IPS-NIHi11 (cell line): ENCODE measurements at regions not wholly inside any gene's neighbourhood (a gene's known extent, or its start where the extent isn't known, plus 50 kb on each side); places are given as distances from the start of the nearest gene placed in this dataset.

Experiments used
- DNase-seq: peaks from one replicate; pipeline ENCODE4 v3.0.0; 2012; ENCODE audit warnings: mixed read lengths, low spot score

DNA sequence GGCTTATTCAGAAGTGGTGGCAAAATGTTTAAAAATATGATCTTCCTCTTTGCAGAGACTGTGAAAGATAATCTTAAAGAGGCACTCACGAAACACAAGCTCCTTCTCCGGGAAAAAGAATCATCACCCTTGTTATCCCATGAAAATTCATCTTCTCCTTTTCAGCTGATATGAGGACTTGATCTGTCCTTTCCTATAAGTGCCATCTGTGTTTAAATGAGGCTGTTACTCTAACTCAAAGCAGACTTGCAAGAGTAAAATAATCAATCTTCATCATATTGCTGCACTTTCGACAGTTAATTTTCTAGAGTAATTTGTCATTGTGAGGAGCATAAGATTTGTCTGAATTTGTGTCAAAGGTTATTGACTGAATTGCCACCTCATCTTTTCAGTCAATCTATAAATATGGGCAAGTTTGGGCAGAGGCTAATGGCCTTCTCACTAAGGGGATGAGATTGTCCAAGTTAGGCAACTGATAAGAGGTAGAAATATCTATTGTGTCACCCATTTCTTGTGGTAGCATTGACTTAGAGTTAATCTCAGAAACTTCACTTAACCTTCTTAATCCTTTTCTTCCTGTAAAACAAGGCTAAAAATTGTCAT is 452.9 kb downstream of the GRXCR1 start:
- DNase-seq: no peak

DNA sequence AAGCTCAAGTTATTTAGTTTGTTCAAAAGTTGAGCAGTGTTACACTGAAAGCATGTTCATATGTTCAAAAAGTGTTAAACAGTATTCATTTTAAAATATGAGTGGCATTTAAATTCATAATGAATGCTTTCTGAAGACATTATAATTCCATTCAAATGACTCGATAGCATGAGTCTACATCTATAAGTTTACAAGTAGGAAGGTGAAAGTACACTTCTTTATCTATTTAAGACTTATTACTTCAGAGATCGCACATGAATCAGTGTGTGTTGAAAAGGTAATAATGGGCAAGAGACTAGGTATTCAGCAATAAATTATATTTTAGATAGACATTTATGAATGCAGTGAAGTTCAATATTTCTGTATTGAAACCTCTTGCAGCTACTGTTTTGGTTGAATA is 456.1 kb downstream of the GRXCR1 start:
- DNase-seq: no peak

DNA sequence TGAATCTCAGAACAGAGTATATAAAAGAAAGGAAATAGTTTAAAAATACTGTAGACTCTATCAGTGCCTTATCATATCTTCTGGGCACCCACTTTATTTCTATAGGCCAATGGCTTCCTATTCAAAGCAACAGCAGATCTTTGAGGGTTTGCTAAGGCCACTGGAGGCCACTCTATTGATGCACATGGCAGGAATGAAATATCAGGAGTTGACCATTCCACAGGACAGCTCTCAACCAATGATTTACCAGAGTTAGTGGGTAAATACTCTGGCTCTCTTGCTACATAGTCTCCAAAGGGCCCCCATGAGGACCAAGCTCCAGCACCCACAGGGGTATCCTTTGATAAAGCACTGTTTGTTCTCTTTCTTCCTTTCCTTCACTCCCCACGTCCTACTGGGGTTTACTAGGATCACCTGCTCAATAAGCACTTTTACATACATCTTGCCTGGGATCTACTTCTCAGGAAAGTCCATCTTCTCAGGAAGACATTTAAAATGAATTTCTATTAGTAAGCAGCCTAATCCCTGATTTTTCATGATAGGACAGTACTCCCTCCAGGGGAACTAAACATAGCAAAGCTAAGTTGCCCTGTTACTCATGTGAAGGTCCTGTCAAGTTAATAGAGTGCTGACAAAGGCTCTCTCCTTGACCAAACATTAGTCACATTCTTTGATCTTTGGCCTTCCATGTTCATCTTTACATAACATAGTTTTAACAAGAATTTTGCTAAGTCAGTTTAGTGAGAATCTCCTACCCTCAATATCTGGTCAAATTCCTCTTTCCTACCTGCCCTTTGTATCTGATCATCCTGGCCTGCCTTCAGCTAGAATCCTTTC is 459.7 kb downstream of the GRXCR1 start:
- no peak for DNase-seq

DNA sequence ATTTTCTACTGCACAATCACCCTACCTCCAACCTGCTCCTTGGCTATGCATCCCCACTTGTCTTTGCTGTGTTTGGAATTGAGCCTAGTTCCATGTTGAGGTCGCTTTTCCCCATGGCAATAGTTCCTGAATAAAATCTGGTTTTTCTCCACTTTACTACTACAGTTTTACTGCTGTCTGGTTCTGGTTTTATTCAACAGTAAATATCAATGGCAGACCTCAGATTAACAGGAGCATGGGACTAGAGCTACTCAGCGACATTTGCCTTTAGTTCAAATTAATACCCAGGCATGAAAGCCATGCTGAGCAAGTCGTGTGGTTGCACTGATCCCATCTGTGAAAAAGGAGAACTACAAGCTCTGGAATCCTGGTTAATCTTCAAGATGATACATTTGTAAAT is 460.3 kb downstream of the GRXCR1 start:
- DNase-seq: no peak

DNA sequence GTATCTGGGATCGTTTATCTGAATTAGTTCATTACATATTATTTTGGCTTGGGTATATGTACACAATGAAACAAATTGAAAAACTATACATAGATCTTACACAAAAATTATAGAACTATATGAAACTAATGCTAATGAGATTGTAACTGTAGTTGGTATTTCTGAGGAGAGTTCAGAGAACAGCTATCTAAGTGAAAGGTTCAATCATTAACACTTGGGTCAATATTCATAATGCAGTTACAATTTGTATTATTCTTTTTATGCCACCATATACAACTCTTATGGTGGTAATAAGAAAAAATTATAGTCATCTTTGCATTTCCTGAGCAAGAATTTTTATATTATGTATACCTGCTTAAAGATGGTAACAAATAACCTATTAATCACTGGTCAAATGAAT is 461.0 kb downstream of the GRXCR1 start:
- DNase-seq: no peak

DNA sequence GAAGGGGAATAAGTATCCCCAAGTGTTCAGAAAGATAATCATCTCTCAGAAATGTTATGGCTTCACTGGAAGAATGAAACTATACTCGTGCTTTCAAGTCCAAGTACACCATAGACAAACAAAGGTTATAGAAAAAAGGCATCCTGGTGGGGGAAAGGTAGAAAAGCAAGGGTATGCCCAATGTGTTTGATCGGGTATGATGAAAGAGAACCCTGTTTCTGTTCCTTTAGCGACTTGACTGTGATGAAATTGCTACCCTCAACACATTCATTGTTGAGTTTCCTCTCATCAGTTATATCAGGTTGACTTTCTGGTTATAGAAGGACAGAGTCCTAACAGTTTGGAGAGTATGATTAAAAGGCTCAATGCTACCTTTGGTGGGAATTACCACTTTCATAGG is 464.3 kb downstream of the GRXCR1 start:
- DNase-seq: no peak

DNA sequence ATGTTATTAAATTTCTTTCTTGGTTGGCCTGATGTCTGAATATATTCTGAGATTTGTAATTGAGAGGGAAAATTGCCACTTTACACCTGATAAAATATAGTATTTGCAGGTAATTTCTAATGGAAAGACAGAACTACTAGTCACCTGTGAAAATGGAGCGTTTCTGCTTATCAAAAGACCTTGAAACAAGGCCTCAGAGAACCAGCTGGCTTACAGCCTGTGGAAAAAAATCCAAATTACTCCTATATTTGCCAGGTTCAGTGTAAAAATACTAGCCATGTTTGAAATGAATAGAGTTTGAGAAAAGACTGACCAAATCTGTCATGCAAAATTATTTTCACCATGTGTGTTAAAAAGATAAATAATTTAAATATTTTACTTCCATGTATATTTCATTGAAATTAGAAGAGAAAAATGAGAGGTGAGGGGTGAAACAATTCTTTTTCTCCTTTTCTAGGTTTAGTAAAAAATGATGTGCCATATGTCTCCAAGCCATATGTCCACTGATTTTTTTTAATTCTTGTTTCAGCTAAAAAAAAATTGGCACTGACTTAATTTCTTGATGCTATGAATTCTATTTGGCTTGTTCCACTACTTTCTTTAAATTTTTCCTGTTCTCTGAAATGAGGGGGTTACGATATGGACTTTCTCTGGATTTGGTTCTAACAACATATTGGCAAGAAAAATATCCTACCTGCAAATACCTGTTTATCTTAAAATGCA is 464.9 kb downstream of the GRXCR1 start:
- no peak for DNase-seq

DNA sequence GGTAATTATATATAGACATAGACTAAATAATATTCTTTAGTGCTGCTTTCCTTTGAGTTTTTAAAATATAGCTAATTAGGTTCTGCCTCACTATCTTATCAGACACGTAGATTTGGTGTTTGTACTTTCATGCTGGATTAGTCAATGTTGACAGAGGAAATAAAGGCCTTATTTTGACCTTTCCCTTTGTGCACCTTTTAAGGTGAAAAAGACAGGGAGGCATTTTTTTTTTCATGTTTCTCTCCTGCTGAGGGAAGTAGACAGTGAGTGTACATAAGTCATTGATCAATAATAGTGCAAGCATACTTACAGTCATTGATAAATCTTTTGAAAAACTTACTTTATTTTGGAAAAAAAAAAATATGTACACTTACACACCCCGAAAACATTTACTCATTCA is 467.8 kb downstream of the GRXCR1 start:
- no peak for DNase-seq

DNA sequence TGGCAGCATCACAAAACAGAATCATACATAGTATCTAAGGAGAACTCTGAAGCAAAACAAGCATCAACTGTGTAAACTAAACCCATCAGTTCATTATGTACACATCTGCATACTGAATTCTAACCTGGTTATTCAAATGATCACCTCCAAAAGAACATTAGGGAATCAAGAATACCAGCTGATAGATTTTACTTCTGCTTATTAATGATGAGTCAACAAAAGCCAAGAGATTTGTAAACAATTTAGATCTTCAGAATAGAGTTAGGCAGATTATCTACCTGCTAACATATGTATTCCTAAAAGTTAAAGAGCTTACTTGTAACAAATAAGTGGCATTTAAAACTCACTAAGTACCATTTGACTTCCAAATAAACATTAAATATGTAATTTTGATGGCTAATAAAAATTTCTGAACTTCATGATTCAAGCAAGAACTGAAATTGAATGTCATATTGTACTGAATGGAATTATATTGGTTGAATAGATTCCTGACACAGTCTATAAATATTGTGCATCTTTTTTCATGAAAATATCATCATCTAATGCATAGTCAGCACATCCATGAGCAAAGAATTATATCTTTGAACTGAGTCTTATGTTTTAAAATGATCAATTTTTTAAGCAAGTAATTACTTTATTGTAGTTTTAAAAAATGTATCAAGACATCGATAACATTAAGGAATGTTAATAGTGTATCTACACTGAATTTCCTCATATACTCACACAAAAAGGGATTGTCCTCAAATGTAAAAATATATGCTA is 470.5 kb downstream of the GRXCR1 start:
- no peak for DNase-seq

DNA sequence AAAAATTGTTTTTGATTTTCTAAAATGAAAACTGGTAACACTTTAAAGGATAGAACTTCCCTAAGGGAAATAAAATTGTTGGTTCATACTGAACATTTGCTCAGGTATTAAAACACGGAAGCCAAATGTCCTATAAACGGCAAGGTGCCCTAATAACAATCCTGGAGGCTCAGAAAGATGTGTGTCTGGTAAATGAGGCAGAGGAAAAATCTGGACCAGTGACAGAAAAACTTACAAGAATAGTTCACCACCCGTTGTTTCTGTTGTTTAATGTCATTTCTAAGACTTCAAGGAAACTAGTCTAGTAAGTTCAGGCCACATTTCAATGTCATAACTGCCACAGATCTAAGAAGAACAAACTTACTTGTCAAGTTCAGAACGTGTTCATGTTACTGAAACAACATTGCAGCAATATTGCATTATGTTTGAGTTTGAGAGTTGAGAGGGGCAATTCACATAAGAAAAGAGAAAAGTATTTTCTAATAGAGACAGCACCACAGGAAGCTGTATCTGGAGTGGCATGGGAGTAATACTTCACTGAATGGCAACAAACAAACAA is 476.6 kb downstream of the GRXCR1 start:
- DNase-seq: peak; percentile 5

DNA sequence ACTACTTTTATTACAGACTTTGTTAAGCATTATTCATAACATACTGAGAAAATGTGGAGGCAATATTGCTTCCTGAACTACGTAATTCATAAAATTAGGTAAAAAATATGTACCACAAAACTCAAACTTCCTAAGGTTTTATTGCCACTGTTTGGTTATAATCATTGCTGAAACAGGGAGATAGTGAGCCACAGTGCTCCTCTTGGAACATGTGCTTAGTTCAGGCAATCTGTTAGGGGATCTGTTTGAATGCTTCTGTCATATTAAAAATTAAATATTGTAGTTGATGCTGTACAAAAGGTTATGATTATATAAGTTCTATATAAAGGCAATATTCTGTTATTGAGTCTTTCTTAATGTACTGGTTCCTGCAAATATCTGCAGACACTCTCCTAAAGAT is 480.7 kb downstream of the GRXCR1 start:
- no peak for DNase-seq

DNA sequence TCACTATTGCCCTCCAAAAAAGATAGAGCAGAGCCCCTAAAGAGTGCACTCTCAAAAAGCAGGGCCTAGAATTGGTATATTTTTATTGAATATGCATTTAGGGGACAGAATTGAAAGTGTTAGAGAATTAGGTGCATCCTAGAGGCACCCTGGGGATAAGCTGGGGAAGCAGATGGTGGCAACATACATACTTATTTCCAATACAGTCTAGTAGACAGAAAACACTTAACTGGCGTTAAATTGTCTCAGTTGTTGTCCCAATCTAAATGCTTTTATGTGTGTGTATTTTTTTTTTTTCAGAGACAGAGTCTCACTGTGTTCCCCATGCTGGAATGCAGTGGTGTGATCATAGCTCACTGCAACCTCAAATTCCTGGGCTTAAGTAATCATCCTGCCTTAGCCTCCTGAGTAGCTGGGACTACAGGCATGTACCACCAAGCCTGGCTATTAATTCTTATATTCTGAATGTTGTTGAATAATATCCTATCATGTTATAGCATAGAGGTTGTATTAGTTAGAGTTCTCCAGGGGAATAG is 481.8 kb downstream of the GRXCR1 start:
- no peak for DNase-seq

DNA sequence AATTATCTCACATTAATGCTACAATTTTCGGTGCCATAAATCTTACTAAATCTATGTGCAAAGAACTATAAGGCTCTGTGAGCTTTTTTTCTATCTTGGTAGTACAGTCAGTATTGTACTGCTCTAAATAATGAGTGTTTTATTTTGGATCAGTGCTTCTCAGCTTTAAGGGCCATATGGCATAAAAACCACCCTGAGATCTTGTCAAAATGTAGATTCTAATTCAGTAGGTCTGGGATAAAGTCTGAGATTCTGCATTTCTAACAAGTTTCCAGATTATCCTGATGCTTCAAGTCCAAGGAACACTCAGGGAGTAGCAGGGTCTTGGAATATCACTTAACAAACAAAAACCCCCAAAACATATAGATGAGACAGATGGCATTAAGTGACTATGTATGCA is 486.5 kb downstream of the GRXCR1 start:
- DNase-seq: no peak

DNA sequence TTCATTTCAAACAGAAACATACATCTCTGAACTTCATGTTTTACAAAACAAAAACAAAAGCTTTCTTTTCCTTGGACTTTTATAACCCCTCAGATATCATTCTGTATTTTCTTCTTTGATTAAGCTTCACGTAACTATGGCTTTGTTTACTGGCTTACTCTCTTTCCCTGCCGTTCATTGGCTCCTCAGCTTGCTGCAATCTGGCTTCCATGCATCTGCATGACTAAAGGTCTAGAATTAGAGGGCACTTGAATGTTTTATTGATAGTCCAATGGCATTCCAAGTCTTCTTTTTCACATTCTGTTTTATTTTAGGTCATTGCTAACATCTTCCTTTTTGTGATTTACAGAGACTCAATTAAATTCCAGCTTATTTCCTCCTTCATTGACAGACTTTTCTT is 487.6 kb downstream of the GRXCR1 start:
- no peak for DNase-seq

DNA sequence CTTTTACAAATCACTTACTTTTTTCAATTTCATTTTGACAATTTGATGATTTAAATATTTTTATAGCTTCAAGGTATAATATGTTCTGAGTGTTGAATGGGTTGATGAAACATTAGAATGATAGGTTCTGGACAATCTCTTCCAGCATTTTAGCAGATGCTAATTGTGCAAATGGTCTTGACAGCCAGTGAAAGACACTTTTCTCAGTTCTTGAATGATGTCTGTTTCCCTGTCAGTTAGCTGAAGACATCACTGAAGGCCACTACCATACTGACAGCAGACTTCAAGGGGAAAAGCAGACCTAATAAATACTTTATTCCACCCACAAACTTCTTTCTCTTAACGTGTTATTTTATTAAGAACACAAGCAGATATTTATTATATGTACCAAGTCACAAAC is 498.6 kb downstream of the GRXCR1 start:
- DNase-seq: no peak

DNA sequence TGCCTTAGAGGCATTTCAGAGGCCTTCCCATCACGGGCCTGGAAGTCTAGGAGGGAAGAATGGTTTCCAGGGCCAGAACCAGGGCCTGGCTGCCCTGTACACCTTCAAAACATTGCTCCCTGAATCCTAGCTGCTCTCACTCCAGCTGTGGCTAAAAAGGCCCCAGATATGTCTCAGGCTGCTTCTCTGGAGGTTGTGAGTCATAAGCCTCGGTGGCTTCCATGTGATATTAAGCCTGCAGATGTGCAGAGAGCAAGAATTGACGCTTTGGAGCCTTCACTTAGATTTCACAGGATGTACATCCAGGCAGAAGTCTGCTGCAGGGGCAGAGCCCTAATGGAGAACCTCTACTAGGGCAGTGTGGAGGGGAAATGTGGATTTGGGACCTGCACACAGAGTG is 502.5 kb downstream of the GRXCR1 start:
- DNase-seq: no peak

DNA sequence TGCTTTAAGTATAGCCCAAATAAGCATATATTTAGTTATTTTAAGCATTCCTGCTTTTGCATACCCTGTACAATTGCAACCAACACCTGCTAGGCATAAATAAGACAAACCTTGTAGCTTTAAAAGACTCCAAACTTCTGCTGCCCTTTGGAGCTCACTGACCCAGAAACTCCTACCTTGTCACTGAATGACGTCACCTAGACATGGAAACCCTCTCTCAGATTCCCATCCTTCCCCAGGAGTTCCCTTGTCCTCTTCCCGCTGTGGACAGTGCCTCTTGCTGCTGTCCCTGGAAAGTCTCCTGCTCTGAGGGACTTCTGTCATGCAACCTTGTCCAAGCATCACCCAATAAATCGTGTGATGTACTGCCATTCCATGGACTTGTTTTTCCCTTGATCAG is 507.2 kb downstream of the GRXCR1 start:
- no peak for DNase-seq

DNA sequence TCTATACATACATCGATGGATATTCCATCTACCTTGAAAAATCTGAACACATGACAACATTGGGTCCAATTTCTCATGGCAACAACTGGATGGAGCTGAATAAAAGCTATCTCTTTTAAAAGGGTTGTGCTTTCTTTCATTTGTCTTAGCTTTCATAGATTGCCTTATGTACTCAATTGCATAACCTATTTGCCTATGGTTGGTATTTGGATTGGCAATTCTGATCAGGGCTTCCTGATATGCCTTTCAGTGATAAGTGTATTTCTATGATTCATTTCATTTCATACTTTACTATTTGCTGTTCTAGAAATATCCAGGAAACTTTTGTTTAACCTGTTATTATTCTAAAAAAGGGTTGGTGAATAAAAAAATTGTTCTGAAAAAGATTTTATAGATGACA is 509.9 kb downstream of the GRXCR1 start:
- no peak for DNase-seq

DNA sequence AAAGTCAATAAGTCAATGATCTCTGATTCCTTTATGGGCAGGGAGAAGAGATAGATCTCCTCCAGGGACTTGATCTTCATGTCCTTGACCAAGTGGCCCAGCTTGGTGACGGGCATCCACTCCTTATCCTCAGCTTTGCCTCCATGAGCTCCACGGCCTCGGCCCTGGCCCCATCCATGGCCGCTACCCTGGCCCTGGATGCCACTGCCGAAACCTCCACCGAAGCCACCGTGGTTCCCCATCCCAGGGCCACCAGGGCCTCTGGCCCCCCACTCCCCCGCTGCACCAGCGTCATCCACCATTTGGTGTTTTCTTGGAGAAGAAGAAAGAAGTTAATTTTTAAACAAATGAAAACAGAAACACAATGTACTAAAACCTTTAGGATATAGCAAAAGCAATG is 518.1 kb downstream of the GRXCR1 start:
- no peak for DNase-seq

DNA sequence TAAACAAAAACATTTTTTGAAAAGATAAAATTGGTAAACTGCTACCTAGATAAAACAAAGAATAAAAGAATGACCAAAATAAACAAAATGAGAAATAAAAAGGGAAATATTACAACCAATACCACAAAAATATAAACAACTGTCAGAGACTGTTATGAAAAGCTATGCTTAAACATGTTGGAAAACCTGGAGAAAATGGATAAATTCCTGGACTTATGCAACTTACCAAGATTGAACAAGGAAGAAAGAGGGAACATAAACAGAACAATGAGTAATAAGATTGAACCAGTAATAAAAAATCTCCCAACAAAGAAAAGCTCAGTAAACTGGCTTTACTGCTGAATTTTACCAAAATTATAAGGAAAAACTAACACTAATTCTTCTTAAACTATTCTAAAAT is 518.7 kb downstream of the GRXCR1 start:
- no peak for DNase-seq

DNA sequence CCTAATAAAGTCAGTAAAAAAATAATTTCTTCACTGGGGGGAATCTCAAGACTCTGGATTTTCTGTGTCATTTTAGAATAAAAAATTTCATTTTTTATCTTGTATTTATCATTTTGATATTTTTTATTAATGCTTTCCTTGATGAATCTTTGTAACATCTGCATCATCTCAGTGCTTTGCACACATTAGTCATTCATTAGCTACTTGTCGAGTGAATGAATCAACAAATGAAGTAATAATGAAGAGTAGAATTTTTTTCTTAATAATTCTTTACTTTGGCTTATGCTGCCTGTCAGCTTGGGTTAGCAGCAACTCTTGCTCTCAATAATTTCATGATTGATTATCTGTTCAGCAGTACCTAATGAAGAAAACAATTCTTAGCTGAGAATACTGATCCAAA is 530.8 kb downstream of the GRXCR1 start:
- DNase-seq: no peak

DNA sequence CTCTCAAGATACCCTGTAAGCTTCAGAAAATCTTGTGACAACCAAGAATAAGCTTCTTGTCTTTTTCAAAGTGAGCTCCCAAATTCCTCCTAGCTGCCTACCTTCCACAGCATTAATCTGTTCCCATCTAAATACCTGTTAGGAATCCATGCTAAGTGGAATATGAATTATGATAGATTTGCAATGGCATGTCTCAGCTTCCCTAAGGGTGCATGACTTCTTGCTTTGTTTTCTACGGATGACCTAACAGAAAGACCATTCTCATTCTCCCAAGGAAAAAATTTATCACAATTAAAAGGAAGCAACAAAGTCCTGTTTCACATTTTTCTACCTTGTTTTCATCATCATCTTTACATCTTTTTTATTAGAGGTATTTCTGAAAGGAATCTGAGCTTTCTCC is 532.7 kb downstream of the GRXCR1 start:
- no peak for DNase-seq
